Spinal cord (tissue), 9 donors: ENCODE measurements at regions not wholly inside any gene's neighbourhood (a gene's known extent, or its start where the extent isn't known, plus 50 kb on each side); places are given as distances from the start of the nearest gene placed in this dataset.
"Not testable (repeated sequence)": the region's sequence is repeated elsewhere in the genome, so short reads cannot be mapped to it uniquely, and the experiment has no call there.

Source experiments
- DNase-seq, 6 donors: peaks; one replicate each; pipeline versions ENCODE4 v3.0.0 to v3.0.0-alpha.2; 2013 to 2015; ENCODE audit warnings: low spot score in 6 of 6, low read depth in 4 of 6
- H3K27ac ChIP-seq: one replicate; pipeline ENCODE4 v1.5.1; 2013; ENCODE audit warnings: low read depth, low read length, control low read depth
- H3K27me3 ChIP-seq: one replicate; pipeline ENCODE4 v1.6.1; 2013; ENCODE audit warnings: low read length; ENCODE audit not compliant: control insufficient read depth, insufficient read depth
- H3K36me3 ChIP-seq: one replicate; pipeline ENCODE4 v1.6.1; 2013; ENCODE audit warnings: low read length; ENCODE audit not compliant: control insufficient read depth, insufficient read depth
- H3K4me1 ChIP-seq: one replicate; pipeline ENCODE4 v1.6.1; 2013; ENCODE audit warnings: low read length; ENCODE audit not compliant: control insufficient read depth, insufficient read depth
- H3K4me3 ChIP-seq: one replicate; pipeline ENCODE4 v1.5.1; 2013; ENCODE audit warnings: low read depth, low read length, control low read depth
- H3K9me3 ChIP-seq: one replicate; pipeline ENCODE4 v1.6.1; 2013; ENCODE audit warnings: low read length; ENCODE audit not compliant: control insufficient read depth, insufficient read depth
- WGBS: methylation state at CpG from one replicate; pipeline ENCODE4 v1.1.5; 2013; ENCODE audit warnings: missing lambda C conversion rate; ENCODE audit not compliant: insufficient coverage; 5-methylcytosine and 5-hydroxymethylcytosine counted together
- donor health status: healthy.

- H3K27ac ChIP-seq: no peak overlapping the region
Observed at GRCh38 chr6:21750575-21750974, 157.0 kb downstream of the SOX4 start.

GRCh38 chr6:21751608-21752007 is 158.1 kb downstream of the SOX4 start:
- no peak overlapping the region for H3K4me3 ChIP-seq
- H3K9me3 ChIP-seq: no peaks in the 10 kb centered on the region
- H3K27ac ChIP-seq: no peak overlapping the region
- no peaks in the 10 kb centered on the region for H3K27me3 ChIP-seq
- no peaks in the 10 kb centered on the region for H3K4me1 ChIP-seq
- WGBS: 90% methylated on average over 2 of the region's 6 CpGs
- DNase-seq: no peak
- no peaks in the 10 kb centered on the region for H3K36me3 ChIP-seq

More at GRCh38 chr6:21750575-21750974, 157.0 kb downstream of the SOX4 start:
- no peaks in the 10 kb centered on the region for H3K9me3 ChIP-seq
- H3K4me1 ChIP-seq: no peaks in the 10 kb centered on the region
- H3K36me3 ChIP-seq: no peaks in the 10 kb centered on the region
- no peak overlapping the region for H3K4me3 ChIP-seq
- no peak for DNase-seq
- WGBS: no CpG with 5 or more reads among the region's 1 CpG
- no peaks in the 10 kb centered on the region for H3K27me3 ChIP-seq

DNA sequence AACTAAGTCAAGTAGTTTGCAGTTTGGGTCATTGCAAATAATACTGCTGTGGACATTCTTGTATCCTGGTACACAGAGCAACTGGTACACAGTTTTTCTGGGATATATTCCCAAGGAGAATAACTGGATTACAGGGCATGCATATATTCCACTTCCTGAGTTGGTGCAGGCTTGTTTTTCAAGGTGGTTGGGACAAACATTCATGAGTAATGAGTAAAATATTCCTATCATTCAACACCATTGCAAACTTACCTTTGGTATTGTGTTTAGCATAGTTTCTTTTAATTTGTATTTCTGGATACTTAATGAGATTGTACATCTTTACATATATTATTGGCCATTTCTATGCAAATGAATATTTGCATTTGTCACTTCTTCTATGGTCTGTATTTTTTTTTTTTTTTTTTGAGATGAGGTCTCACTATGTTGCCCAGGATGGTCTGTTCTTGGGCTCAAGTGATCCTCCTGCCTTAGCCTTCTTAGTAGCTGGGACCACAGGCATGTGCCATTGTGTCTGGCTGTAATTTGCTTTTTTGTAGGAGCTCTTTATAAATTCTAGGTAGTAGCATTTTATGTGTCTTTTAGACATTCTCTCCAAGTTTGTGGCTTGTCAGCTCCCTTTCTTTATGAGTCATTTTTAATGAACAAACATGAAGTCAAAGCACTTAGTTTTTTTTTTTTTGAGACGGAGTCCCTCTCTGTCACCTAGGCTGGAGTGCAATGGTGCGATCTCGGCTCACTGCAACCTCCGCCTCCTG is 158.7 kb downstream of the SOX4 start:
- Histone ChIP-seq H3K27ac (no peak overlapping the region), H3K36me3 (no peaks in the 10 kb centered on the region), H3K27me3 (no peaks in the 10 kb centered on the region), H3K4me1 (no peaks in the 10 kb centered on the region), H3K4me3 (no peak overlapping the region), H3K9me3 (no peaks in the 10 kb centered on the region)
- DNase-seq: no peak
- WGBS: no CpG with 5 or more reads among the region's 4 CpGs

DNA sequence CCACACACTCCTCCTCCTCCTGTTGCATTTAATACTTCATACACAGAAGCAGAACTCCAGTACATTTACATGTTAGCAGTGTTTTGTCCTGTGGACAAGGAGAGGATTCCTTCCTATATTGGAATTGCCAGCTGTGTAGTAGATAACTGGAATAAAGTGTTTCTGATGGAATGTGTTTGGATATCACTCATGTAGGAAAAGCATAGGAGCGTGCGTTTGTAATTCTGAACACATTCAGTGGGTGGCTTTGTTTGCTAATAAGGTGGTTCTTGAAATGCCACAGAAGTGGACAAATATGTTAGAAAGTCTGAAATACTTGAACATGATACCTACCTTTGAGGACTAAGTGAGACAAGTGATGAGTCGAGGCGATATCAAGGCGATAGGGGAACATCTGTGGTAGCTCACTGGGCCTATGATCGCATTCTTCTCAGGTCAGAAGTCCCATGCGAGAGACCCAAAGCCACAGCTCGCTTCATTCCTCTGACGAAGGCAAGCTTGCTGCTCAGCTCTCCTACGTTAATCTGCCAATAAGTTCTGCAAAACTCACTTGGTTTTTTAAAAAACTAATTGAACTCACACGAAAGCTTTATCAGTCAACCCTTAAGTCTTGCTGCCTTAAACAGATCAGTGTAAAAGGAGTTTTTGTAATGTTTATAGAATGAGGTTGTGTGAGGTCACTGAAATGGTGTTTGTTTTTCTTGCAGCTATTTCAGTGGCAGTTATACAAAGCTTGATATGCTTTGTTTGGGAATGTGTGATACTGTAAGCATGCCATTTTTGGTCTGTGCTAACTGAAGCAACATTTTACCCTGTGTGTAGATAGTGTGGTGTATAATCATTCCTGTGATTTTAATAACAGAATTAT is 159.9 kb downstream of the SOX4 start:
- no peaks in the 10 kb centered on the region for H3K27me3 ChIP-seq
- no peak for DNase-seq
- no peaks in the 10 kb centered on the region for H3K4me1 ChIP-seq
- no peaks in the 10 kb centered on the region for H3K36me3 ChIP-seq
- H3K4me3 ChIP-seq: no peak overlapping the region
- no peaks in the 10 kb centered on the region for H3K9me3 ChIP-seq
- H3K27ac ChIP-seq: no peak overlapping the region
- WGBS: 35% methylated on average over 6 of the region's 11 CpGs

- H3K27me3 ChIP-seq: no peaks in the 10 kb centered on the region
Observed at GRCh38 chr6:21754891-21755290, 161.3 kb downstream of the SOX4 start.

GRCh38 chr6:21756487-21756886 is 162.9 kb downstream of the SOX4 start:
- 83% methylated on average over 3 of the region's 4 CpGs for WGBS
- no peaks in the 10 kb centered on the region for H3K27me3 ChIP-seq
- DNase-seq: no peak
- H3K4me3 ChIP-seq: no peak overlapping the region
- peaks cover 4% of the 10 kb centered on the region for H3K36me3 ChIP-seq
- no peaks in the 10 kb centered on the region for H3K4me1 ChIP-seq
- H3K27ac ChIP-seq: no peak overlapping the region
- no peaks in the 10 kb centered on the region for H3K9me3 ChIP-seq

More at GRCh38 chr6:21754891-21755290, 161.3 kb downstream of the SOX4 start:
- DNase-seq: no peak
- Histone ChIP-seq H3K4me3 (no peak overlapping the region), H3K36me3 (no peaks in the 10 kb centered on the region), H3K4me1 (no peaks in the 10 kb centered on the region), H3K27ac (no peak overlapping the region), H3K9me3 (no peaks in the 10 kb centered on the region)
- WGBS: 93% methylated on average over 3 of the region's 5 CpGs

DNA sequence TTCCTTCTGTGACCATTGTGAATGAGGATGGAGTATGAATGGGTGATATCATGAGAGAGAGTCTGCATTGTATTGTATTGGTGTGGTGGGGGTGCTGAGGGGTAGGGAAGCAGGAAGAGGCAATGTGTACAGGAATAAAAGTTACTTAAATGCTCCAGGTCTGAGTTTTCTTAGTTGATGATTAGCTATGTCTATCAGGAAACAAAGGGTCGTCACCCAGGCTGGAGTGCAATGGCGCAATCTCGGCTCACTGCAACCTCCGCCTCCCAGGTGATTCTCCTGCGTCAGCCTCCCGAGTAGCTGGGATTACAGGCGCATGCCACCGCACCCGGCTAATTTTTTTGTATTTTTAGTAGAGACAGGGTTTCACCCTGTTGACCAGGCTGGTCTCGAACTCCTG is 163.8 kb downstream of the SOX4 start:
- not testable (repeated sequence) for H3K36me3 ChIP-seq, H3K27ac ChIP-seq, H3K27me3 ChIP-seq, DNase-seq, H3K9me3 ChIP-seq, H3K4me1 ChIP-seq, H3K4me3 ChIP-seq
- WGBS: 96% methylated on average over 3 of the region's 10 CpGs

GRCh38 chr6:21759721-21760120 is 166.2 kb downstream of the SOX4 start:
- Histone ChIP-seq H3K4me3 (no peak overlapping the region), H3K27ac (no peak overlapping the region), H3K36me3 (peaks cover 4% of the 10 kb centered on the region), H3K27me3 (no peaks in the 10 kb centered on the region), H3K9me3 (no peaks in the 10 kb centered on the region), H3K4me1 (no peaks in the 10 kb centered on the region)
- WGBS: no CpG with 5 or more reads among the region's 5 CpGs
- no peak for DNase-seq

DNA sequence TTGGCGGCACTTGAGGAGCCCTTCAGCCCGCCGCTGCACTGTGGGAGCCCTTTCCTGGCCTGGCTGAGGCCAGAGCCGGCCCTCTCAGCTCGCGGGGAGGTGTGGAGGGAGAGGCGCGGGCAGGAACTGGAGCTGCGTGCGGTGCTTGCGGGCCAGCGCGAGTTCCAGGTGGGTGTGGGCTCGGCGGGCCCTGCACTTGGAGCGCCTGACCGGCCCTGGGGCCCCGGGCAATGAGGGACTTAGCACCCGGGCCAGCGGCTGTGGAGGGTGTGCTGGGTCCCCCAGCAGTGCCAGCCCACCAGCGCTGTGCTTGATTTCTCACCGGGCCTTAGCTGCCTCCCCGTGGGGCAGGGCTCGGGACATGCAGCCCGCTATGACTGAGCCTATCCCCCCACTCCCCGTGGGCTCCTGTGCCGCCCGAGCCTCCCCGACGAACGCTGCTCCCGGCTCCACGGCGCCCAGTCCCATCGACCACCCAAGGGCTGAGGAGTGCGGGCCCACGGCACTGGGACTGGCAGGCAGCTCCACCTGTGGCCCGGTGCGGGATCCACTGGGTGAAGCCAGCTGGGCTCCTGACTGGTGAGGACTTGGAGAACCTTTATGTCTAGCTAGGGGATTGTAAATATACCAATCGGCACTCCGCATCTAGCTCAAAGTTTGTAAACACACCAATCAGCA is 167.6 kb downstream of the SOX4 start:
- not testable (repeated sequence) for DNase-seq, H3K9me3 ChIP-seq, H3K27ac ChIP-seq, H3K4me3 ChIP-seq, H3K27me3 ChIP-seq, H3K4me1 ChIP-seq, H3K36me3 ChIP-seq
- WGBS: 94% methylated on average over 36 of the region's 41 CpGs
